Stomach (tissue), 8 donors: ENCODE measurements at regions not wholly inside any gene's neighbourhood (a gene's known extent, or its start where the extent isn't known, plus 50 kb on each side); places are given as distances from the start of the nearest gene placed in this dataset.
"Not testable (repeated sequence)": the region's sequence is repeated elsewhere in the genome, so short reads cannot be mapped to it uniquely, and the experiment has no call there.

Experiments used
- DNase-seq, 2 donors: peaks; one replicate each; pipeline versions ENCODE4 v3.0.0 to v3.0.0-alpha.2; 2013 to 2019
- H3K27ac ChIP-seq, 5 donors: fragments of 200-600 bp in 4 of 5; sonication (generic) in 4 of 5; one replicate each; pipeline ENCODE4 v1.5.1; 2013 to 2019; ENCODE audit warnings: mild to moderate bottlenecking in 1 of 5, moderate library complexity in 1 of 5
- H3K27me3 ChIP-seq, 3 donors: fragments of 200-600 bp; sonication (generic); one replicate each; pipeline ENCODE4 v1.5.1; 2017 to 2019; ENCODE audit warnings: mixed run types in 1 of 3
- H3K36me3 ChIP-seq, 4 donors: fragments of 200-600 bp; sonication (generic); 1 replicate in 3 of 4; 2 replicates in 1 of 4; pipeline ENCODE4 v1.5.1; 2016 to 2019
- H3K4me1 ChIP-seq, 4 donors: fragments of 200-600 bp; sonication (generic); one replicate each; pipeline ENCODE4 v1.5.1; 2016 to 2019
- H3K4me3 ChIP-seq, 4 donors: fragments of 200-600 bp; sonication (generic) in 3 of 4; one replicate each; pipeline ENCODE4 v1.5.1; 2016 to 2019; ENCODE audit warnings: mild to moderate bottlenecking in 1 of 4
- H3K9me3 ChIP-seq, 4 donors: fragments of 200-600 bp; sonication (generic); one replicate each; pipeline ENCODE4 v1.5.1; 2016 to 2019
- CTCF ChIP-seq, 7 experiments: fragments of 450-650 bp in 4 of 7; fragments of 200-600 bp in 3 of 7; sonication (generic) in 3 of 7; IDR thresholded peaks; one replicate each; pipeline ENCODE4 v1.5.1; 2016 to 2019; ENCODE audit warnings: antibody characterized with exemption in 7 of 7, control low read depth in 2 of 7, mild to moderate bottlenecking in 1 of 7
- EP300 ChIP-seq: sonication (generic); formaldehyde crosslinking; IDR thresholded peaks from one replicate; pipeline ENCODE4 v1.6.1; 2017; ENCODE audit warnings: antibody characterized with exemption
- POLR2A ChIP-seq, 4 donors: fragments of 450-650 bp; IDR thresholded peaks; one replicate each; pipeline ENCODE4 v1.6.1; 2016; ENCODE audit warnings: antibody characterized with exemption in 4 of 4, control low read depth in 2 of 4, mild to moderate bottlenecking in 1 of 4, moderate library complexity in 1 of 4
- POLR2AphosphoS5 ChIP-seq, 3 donors: sonication (generic); formaldehyde crosslinking; IDR thresholded peaks; one replicate each; pipeline ENCODE4 v1.6.1; 2016; ENCODE audit warnings: antibody characterized with exemption in 3 of 3
- WGBS, 5 donors: extraction: QIAGEN DNeasy Blood & Tissue Kit in 3 of 5; methylation state at CpG; one replicate each; pipeline versions ENCODE4 v1.1.5 to v1.1.7; 2013 to 2018; 5-methylcytosine and 5-hydroxymethylcytosine counted together
- intact Hi-C: fragments of 100-400 bp; cut with DNase I; formaldehyde crosslinking; loops from one replicate; pipeline ENCODE4 v1.15.1; 2023; ENCODE audit warnings: low total_unique reads
- donor health status: healthy with polysubstance abuse.
- donor health status: Bipolar disorder and iron deficiency.
- donor health status: healthy.

DNA sequence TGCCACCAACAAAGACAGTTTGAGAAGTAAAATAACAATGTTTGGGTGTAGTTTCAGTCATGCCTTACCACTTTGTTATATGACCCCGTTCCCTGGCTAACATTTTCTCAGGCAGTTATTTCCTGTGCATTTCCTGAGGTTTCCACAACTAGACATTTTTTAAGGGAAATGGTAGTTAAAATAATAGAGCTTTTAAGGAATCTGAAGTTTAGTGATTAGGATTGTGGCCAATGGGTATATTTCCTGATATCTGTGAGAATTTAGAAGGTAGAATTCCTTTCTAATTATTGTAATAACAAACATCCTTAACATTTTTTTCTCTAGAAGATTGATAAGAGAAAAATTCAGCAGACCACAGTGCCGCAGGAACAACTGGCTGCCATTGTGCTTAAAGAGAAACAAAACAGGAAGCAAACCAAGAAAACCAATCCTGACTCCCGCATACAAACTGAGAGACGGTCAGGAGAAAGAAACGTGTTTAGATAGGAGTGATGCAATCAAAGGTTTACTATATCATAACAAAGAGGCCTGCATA lies 193.6 kb downstream of the MBL2 start:
- no peak overlapping the region for H3K4me3 ChIP-seq
- no peak overlapping the region for H3K27ac ChIP-seq
- no peaks in the 10 kb centered on the region for H3K4me1 ChIP-seq
- DNase-seq = peak in 1 of 2 donors; percentile 6
- intact Hi-C loops = no loop called here
- 16 to 34% (median 28%) methylated on average over 5 of the region's 5 CpGs for whole genome bisulfite sequencing, 5 donors
- peaks cover 0 to 8% (median 4%) of the 10 kb centered on the region in 4 donors for H3K9me3 ChIP-seq
- H3K27me3 ChIP-seq = no peaks in the 10 kb centered on the region
- TF ChIP-seq CTCF (IDR thresholded peaks at IDR 0.05) (no peak), POLR2AphosphoS5 (IDR thresholded peaks at IDR 0.05) (no peak), EP300 (no peak), POLR2A (IDR thresholded peaks at IDR 0.05) (no peak)
- H3K36me3 ChIP-seq = no peaks in the 10 kb centered on the region

DNA sequence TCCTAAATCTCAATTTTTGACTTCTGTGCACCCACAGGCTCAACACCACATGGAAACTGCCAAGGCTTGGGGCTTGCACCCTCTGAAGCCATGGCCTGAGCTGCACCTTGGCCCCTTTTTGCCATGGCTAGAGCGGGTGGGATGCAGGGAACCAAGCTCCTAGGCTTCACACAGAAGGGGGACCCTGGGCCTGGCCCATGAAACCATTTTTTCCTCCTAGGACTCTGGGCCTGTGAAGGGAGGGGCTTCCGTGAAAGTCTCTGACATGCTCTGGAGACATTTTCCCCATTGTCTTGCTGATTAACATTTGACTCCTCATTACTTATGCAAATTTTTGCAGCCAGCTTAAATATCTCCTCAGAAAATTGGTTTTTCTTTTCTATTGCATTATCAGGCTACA lies 190.9 kb downstream of the MBL2 start:
- H3K27me3 ChIP-seq, H3K36me3 ChIP-seq, H3K27ac ChIP-seq, H3K4me3 ChIP-seq, DNase-seq, H3K4me1 ChIP-seq, intact Hi-C loops: not testable (repeated sequence)
- 63 to 84% (median 77%) methylated on average over 2 of the region's 2 CpGs for WGBS, 5 donors
- H3K9me3 ChIP-seq = peaks cover 0 to 24% (median 13%) of the 10 kb centered on the region in 4 donors

DNA sequence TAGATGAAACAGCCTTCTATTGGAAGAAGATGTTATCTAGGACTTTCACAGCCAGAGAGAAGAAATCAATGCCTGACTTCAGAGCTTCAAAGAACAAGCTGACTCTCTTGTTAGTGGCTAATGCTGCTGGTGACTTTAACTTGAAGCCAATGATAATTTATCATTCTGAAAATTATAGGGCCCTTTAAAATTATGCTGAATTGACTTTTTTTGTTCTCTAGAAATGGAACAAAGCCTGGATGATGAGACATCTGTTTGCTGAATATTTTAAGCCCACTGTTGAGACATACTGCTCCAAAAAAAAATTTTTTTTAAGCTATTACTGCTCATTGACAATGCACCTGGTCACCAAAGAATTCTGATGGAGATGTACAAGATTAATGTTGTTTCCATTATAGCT lies 189.2 kb downstream of the MBL2 start:
- no peaks in the 10 kb centered on the region for H3K4me1 ChIP-seq
- no peak overlapping the region for H3K4me3 ChIP-seq
- no peak for DNase-seq
- H3K27ac ChIP-seq = no peak overlapping the region
- peaks cover 0 to 32% (median 18%) of the 10 kb centered on the region in 4 donors for H3K9me3 ChIP-seq
- no peaks in the 10 kb centered on the region for H3K27me3 ChIP-seq
- no peaks in the 10 kb centered on the region for H3K36me3 ChIP-seq
- TF ChIP-seq POLR2A (IDR thresholded peaks at IDR 0.05) (no peak), EP300 (no peak), CTCF (IDR thresholded peaks at IDR 0.05) (no peak), POLR2AphosphoS5 (IDR thresholded peaks at IDR 0.05) (no peak)
- intact Hi-C loops = no loop called here

GRCh38 chr10:52586710-52587109 lies 185.9 kb downstream of the MBL2 start:
- no peak overlapping the region for H3K27ac ChIP-seq
- no peaks in the 10 kb centered on the region for H3K4me1 ChIP-seq
- H3K9me3 ChIP-seq = peaks cover 0 to 25% (median 15%) of the 10 kb centered on the region in 4 donors
- H3K36me3 ChIP-seq = no peaks in the 10 kb centered on the region
- no peaks in the 10 kb centered on the region for H3K27me3 ChIP-seq
- intact Hi-C loops = no loop called here
- DNase-seq = no peak
- no peak for TF ChIP-seq POLR2AphosphoS5 (IDR thresholded peaks at IDR 0.05)
- TF ChIP-seq EP300 = no peak
- no peak for TF ChIP-seq POLR2A (IDR thresholded peaks at IDR 0.05)
- no peak for TF ChIP-seq CTCF (IDR thresholded peaks at IDR 0.05)
- WGBS, 5 donors = 46 to 96% (median 92%) methylated on average over 2 of the region's 2 CpGs
- no peak overlapping the region for H3K4me3 ChIP-seq

GRCh38 chr10:52597189-52597863 lies 175.3 kb downstream of the MBL2 start:
- DNase-seq = peak in 1 of 2 donors; percentile 18
- 56 to 64% (median 59%) methylated on average over 3 of the region's 3 CpGs for WGBS, 5 donors
- H3K4me3 ChIP-seq = no peak overlapping the region
- no peaks in the 10 kb centered on the region for H3K9me3 ChIP-seq
- H3K27ac ChIP-seq = no peak overlapping the region
- no peaks in the 10 kb centered on the region for H3K36me3 ChIP-seq
- TF ChIP-seq POLR2A (IDR thresholded peaks at IDR 0.05) = no peak
- TF ChIP-seq POLR2AphosphoS5 (IDR thresholded peaks at IDR 0.05) = no peak
- TF ChIP-seq CTCF (IDR thresholded peaks at IDR 0.05) = no peak
- no peak for TF ChIP-seq EP300
- no peaks in the 10 kb centered on the region for H3K4me1 ChIP-seq
- no peaks in the 10 kb centered on the region for H3K27me3 ChIP-seq
- intact Hi-C loops = no loop called here
